ENCODE measurements at regions not wholly inside any gene's neighbourhood (a gene's known extent, or its start where the extent isn't known, plus 50 kb on each side); places are given as distances from the start of the nearest gene placed in this dataset.

DNA sequence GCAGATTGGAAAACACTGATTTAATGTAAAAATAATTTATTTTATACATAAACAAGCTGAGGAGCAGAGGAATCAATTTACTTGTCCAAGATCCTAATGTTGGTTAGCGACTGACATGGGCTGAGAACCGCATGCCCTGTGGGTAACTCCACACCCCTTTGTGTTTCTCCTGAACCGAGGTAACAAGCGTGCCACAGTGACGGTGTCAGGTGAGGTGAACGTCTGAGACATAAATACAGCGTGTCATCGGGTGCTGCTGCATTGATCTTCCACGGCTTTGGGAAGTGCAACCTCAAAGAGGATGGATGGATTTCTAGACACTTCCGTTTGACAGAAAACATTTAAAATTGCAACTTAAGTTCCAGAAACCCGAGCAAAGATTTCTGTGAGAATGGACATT is 386.8 kb upstream of the ADARB2 start:
- DNase-seq (no peak), ATAC-seq (ENCODE audit: low read depth) (no peak)
- TF ChIP-seq CTCF (IDR thresholded peaks at IDR 0.05) (no peak), EZH2 (IDR thresholded peaks at IDR 0.05; ENCODE audit: borderline replicate concordance, insufficient read depth, low read depth, low read length, poor library complexity, severe bottlenecking) (no peak)
- CTCF ChIA-PET: no interaction called here
- peaks cover 0 to 5% (median 0%) of the 10 kb centered on the region in 3 donors for H3K9me3 ChIP-seq (ENCODE audit: control extremely low read depth in 1 of 3, control insufficient read depth in 2 of 3, insufficient read depth in 1 of 3, low read length in 2 of 3)
- no peaks in the 10 kb centered on the region for H3K27me3 ChIP-seq (replicated peaks in 1 of 4; ENCODE audit: control extremely low read depth in 1 of 4, control insufficient read depth in 3 of 4, insufficient read depth in 4 of 4, low read length in 3 of 4)
- no peaks in the 10 kb centered on the region for H4K20me1 ChIP-seq (ENCODE audit: control insufficient read depth, insufficient read depth, low read length, poor library complexity, severe bottlenecking)
- Mint-ChIP-seq H3K9me3 (ENCODE audit: insufficient read depth) (no peaks in the 10 kb centered on the region), H3K27ac (no peak overlapping the region), H3K4me1 (no peaks in the 10 kb centered on the region), H3K4me3 (no peak overlapping the region), H3K27me3 (peaks cover 5% of the 10 kb centered on the region)
- intact Hi-C loops (cut with micrococcal nuclease): no loop called here
- H2AFZ ChIP-seq (ENCODE audit: insufficient read depth, low read depth, low read length, poor library complexity, severe bottlenecking): no peak overlapping the region
- no peak overlapping the region for H3K9ac ChIP-seq (ENCODE audit: low read length)
- H3K36me3 ChIP-seq (replicated peaks in 1 of 2; ENCODE audit: control extremely low read depth in 1 of 2, control insufficient read depth in 1 of 2, extremely low read depth in 1 of 2, insufficient read depth in 2 of 2, low read length in 1 of 2): no peaks in the 10 kb centered on the region
- H3K79me2 ChIP-seq (ENCODE audit: control insufficient read depth, insufficient read depth, low read length): no peaks in the 10 kb centered on the region
- no peaks in the 10 kb centered on the region for H3K4me1 ChIP-seq (ENCODE audit: control insufficient read depth in 2 of 2, insufficient read depth in 2 of 2, low read length in 2 of 2)
- no peak overlapping the region for H3K27ac ChIP-seq (ENCODE audit: low read length in 2 of 2)
- POLR2A ChIA-PET: no interaction called here
- H3K4me2 ChIP-seq (replicated peaks; ENCODE audit: low read depth, low read length, poor library complexity, severe bottlenecking): no peak overlapping the region
- no peak overlapping the region for H3K4me3 ChIP-seq (ENCODE audit: control extremely low read depth in 1 of 5, extremely low read depth in 1 of 5, insufficient read depth in 1 of 5, low read depth in 2 of 5, low read length in 4 of 5)
- WGBS (ENCODE audit: insufficient coverage): 93% methylated on average over 10 of the region's 11 CpGs

GRCh38 chr10:2122431-2123124 is 385.3 kb upstream of the ADARB2 start:
- ATAC-seq (ENCODE audit: low read depth): no peak
- ChIA-PET CTCF (no interaction called here), POLR2A (no interaction called here)
- H3K4me3 ChIP-seq (ENCODE audit: control extremely low read depth in 1 of 5, extremely low read depth in 1 of 5, insufficient read depth in 1 of 5, low read depth in 2 of 5, low read length in 4 of 5): no peak overlapping the region
- H3K9ac ChIP-seq (ENCODE audit: low read length): no peak overlapping the region
- DNase-seq: no peak
- no peak overlapping the region for H3K4me2 ChIP-seq (replicated peaks; ENCODE audit: low read depth, low read length, poor library complexity, severe bottlenecking)
- H4K20me1 ChIP-seq (ENCODE audit: control insufficient read depth, insufficient read depth, low read length, poor library complexity, severe bottlenecking): no peaks in the 10 kb centered on the region
- H3K27me3 ChIP-seq (replicated peaks in 1 of 4; ENCODE audit: control extremely low read depth in 1 of 4, control insufficient read depth in 3 of 4, insufficient read depth in 4 of 4, low read length in 3 of 4): no peaks in the 10 kb centered on the region
- no peak overlapping the region for H3K27ac Mint-ChIP-seq
- H3K4me1 ChIP-seq (ENCODE audit: control insufficient read depth in 2 of 2, insufficient read depth in 2 of 2, low read length in 2 of 2): no peaks in the 10 kb centered on the region
- H3K36me3 ChIP-seq (replicated peaks in 1 of 2; ENCODE audit: control extremely low read depth in 1 of 2, control insufficient read depth in 1 of 2, extremely low read depth in 1 of 2, insufficient read depth in 2 of 2, low read length in 1 of 2): no peaks in the 10 kb centered on the region
- H2AFZ ChIP-seq (ENCODE audit: insufficient read depth, low read depth, low read length, poor library complexity, severe bottlenecking): no peak overlapping the region
- TF ChIP-seq CTCF (IDR thresholded peaks at IDR 0.05): no peak
- TF ChIP-seq EZH2 (IDR thresholded peaks at IDR 0.05; ENCODE audit: borderline replicate concordance, insufficient read depth, low read depth, low read length, poor library complexity, severe bottlenecking): no peak
- no peak overlapping the region for H3K27ac ChIP-seq (ENCODE audit: low read length in 2 of 2)
- H3K4me3 Mint-ChIP-seq: no peak overlapping the region
- no peaks in the 10 kb centered on the region for H3K79me2 ChIP-seq (ENCODE audit: control insufficient read depth, insufficient read depth, low read length)
- intact Hi-C loops (cut with micrococcal nuclease): no loop called here
- H3K9me3 ChIP-seq (ENCODE audit: control extremely low read depth in 1 of 3, control insufficient read depth in 2 of 3, insufficient read depth in 1 of 3, low read length in 2 of 3): peaks cover 0 to 1% (median 0%) of the 10 kb centered on the region in 3 donors
- H3K4me1 Mint-ChIP-seq: no peaks in the 10 kb centered on the region
- no peaks in the 10 kb centered on the region for H3K9me3 Mint-ChIP-seq (ENCODE audit: insufficient read depth)
- 88% methylated on average over 5 of the region's 8 CpGs for WGBS (ENCODE audit: insufficient coverage)
- peaks cover under 1% of the 10 kb centered on the region for H3K27me3 Mint-ChIP-seq

Measured in B cell (primary cell).